Lung (tissue), 11 donors: ENCODE measurements at regions not wholly inside any gene's neighbourhood (a gene's known extent, or its start where the extent isn't known, plus 50 kb on each side); places are given as distances from the start of the nearest gene placed in this dataset.

ENCODE experiments used
- ATAC-seq: fragments of 200-7000 bp; cut with Tn5 transposase; one replicate; pipeline ENCODE4 v1.9.1; 2020; ENCODE audit warnings: moderate number of reproducible peaks; ENCODE audit not compliant: insufficient read depth, low FRiP score
- DNase-seq, 3 donors: peaks; one replicate each; pipeline ENCODE4 v3.0.0-alpha.2; 2013 to 2017
- H3K27ac ChIP-seq, 2 donors: one replicate each; pipeline ENCODE4 v1.5.1; 2013; ENCODE audit warnings: mild to moderate bottlenecking in 2 of 2, moderate library complexity in 2 of 2, control low read depth in 1 of 2, inconsistent platforms in 1 of 2, low read depth in 1 of 2, low read length in 1 of 2
- H3K27me3 ChIP-seq, 3 donors: one replicate each; pipeline ENCODE4 v1.5.1; 2013; ENCODE audit warnings: low read length in 2 of 3; ENCODE audit not compliant: control insufficient read depth in 3 of 3, insufficient read depth in 3 of 3
- H3K36me3 ChIP-seq, 4 donors: one replicate each; pipeline ENCODE4 v1.5.1; 2013; ENCODE audit warnings: low read length in 4 of 4, mild to moderate bottlenecking in 1 of 4, moderate library complexity in 1 of 4; ENCODE audit not compliant: control insufficient read depth in 4 of 4, insufficient read depth in 4 of 4
- H3K4me1 ChIP-seq, 5 donors: one replicate each; pipeline ENCODE4 v1.5.1; 2013; ENCODE audit warnings: low read length in 5 of 5, mild to moderate bottlenecking in 2 of 5, moderate library complexity in 1 of 5; ENCODE audit not compliant: control insufficient read depth in 5 of 5, insufficient read depth in 5 of 5
- H3K4me3 ChIP-seq: one replicate; pipeline ENCODE4 v1.5.1; 2013; ENCODE audit warnings: mild to moderate bottlenecking, control low read depth, moderate library complexity
- H3K9ac ChIP-seq, 2 donors: one replicate each; pipeline ENCODE4 v1.5.1; 2013; ENCODE audit warnings: low read length in 2 of 2, control low read depth in 1 of 2; ENCODE audit not compliant: insufficient read depth in 1 of 2
- H3K9me3 ChIP-seq, 4 donors: one replicate each; pipeline ENCODE4 v1.5.1; 2013; ENCODE audit warnings: low read length in 3 of 4, mild to moderate bottlenecking in 1 of 4, moderate library complexity in 1 of 4; ENCODE audit not compliant: control insufficient read depth in 4 of 4, insufficient read depth in 3 of 4
- CTCF ChIP-seq: IDR thresholded peaks from 2 replicates; pipeline ENCODE4 v1.5.1; 2012; ENCODE audit warnings: mild to moderate bottlenecking; ENCODE audit errors: control extremely low read depth, extremely low read depth
- WGBS, 2 donors: extraction: QIAGEN DNeasy Blood & Tissue Kit; methylation state at CpG; one replicate each; pipeline ENCODE4 v1.1.7; 2013; 5-methylcytosine and 5-hydroxymethylcytosine counted together
- donor health status: control.
- donor health status: control.
- donor health status: Bipolar disorder and iron deficiency.
- donor health status: healthy.
- donor health status: DM: yes; HTN: yes; CAD: no.

- Histone ChIP-seq H3K4me1 (no peaks in the 10 kb centered on the region), H3K9me3 (no peaks in the 10 kb centered on the region), H3K36me3 (no peaks in the 10 kb centered on the region), H3K27me3 (no peaks in the 10 kb centered on the region), H3K4me3 (no peak overlapping the region), H3K27ac (no peak overlapping the region), H3K9ac (no peak overlapping the region)
- no peak for ATAC-seq
- no peak for DNase-seq
- TF ChIP-seq CTCF = no peak
- 58 to 81% methylated on average over 4 of the region's 4 CpGs for WGBS, 2 donors
Measured at GRCh38 chr2:7567646-7568045, 650.4 kb downstream of the RNF144A start.

- DNase-seq = peak in 2 of 3 donors; percentile 21 to 32
- WGBS, 2 donors = 75 to 86% methylated on average over 3 of the region's 3 CpGs
- Histone ChIP-seq H3K9ac (no peak overlapping the region), H3K9me3 (no peaks in the 10 kb centered on the region), H3K4me3 (no peak overlapping the region), H3K27me3 (no peaks in the 10 kb centered on the region), H3K36me3 (no peaks in the 10 kb centered on the region), H3K27ac (no peak overlapping the region), H3K4me1 (peaks cover 0 to 9% (median 0%) of the 10 kb centered on the region in 5 donors)
- no peak for TF ChIP-seq CTCF
- ATAC-seq = no peak
Measured at GRCh38 chr2:7570247-7570646, 653.0 kb downstream of the RNF144A start.

- no peak for DNase-seq
- no peak overlapping the region for H3K27ac ChIP-seq
- WGBS, 2 donors = 95 to 100% methylated on average over 1 of the region's 1 CpG
- no peaks in the 10 kb centered on the region for H3K27me3 ChIP-seq
- H3K9ac ChIP-seq = no peak overlapping the region
- H3K4me1 ChIP-seq = peaks cover 0 to 9% (median 0%) of the 10 kb centered on the region in 5 donors
- no peak for ATAC-seq
- no peak overlapping the region for H3K4me3 ChIP-seq
- H3K9me3 ChIP-seq = no peaks in the 10 kb centered on the region
- no peak for TF ChIP-seq CTCF
- no peaks in the 10 kb centered on the region for H3K36me3 ChIP-seq
Measured at GRCh38 chr2:7571701-7572100, 654.5 kb downstream of the RNF144A start.

- Histone ChIP-seq H3K4me3 (no peak overlapping the region), H3K36me3 (no peaks in the 10 kb centered on the region), H3K9me3 (peaks cover 0 to 2% (median 1%) of the 10 kb centered on the region in 4 donors), H3K27me3 (no peaks in the 10 kb centered on the region), H3K4me1 (peaks cover 0 to 9% (median 0%) of the 10 kb centered on the region in 5 donors), H3K9ac (no peak overlapping the region), H3K27ac (no peak overlapping the region)
- WGBS, 2 donors = 78 to 89% methylated on average over 7 of the region's 7 CpGs
- DNase-seq = no peak
- no peak for TF ChIP-seq CTCF
- ATAC-seq = no peak
Measured at GRCh38 chr2:7572450-7572849, 655.2 kb downstream of the RNF144A start.
